ENCODE measurements at regions not wholly inside any gene's neighbourhood (a gene's known extent, or its start where the extent isn't known, plus 50 kb on each side); places are given as distances from the start of the nearest gene placed in this dataset.

DNA sequence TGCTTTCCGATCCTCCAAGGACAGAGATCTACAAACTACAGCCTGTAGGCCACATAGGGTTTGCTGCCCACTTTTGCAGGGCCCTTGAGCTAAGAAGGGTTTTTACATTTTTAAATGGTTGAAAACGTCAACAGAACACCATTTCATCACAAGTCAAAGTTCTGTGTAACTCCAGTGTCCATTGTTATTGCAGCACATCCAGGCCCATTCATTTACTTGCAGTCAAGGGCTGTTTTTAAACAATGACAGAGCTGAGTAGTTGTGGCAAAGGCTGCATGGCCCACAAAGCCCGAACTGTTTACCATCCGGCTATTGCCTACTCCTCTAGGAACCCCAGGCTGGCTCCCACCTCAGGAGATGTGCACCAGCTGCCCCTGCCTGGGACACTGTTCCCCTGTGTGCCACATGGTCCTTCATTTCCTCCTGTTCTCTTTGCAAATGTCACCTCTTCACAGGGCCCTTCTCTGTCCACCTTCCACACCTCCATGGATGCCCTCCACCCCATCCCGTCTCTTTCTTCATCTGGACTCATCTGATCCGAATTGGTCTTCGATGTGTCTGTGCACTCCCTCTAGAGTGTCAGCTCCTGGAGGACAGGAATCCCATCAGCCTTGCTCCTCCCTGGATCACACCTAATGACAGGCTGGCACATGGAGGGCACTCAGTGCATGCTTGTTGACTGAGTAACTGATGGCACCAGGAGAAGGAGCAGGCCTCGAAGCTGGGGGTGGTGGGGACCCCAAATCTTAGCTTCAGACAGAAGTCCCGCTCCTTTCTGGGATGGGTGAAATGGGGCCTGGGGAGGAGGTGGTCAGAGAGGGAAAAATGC lies 69.5 kb upstream of the IQSEC1 start:
- Histone ChIP-seq H3K4me3 (ENCODE audit: insufficient read depth, low read depth, low read length) (no peak overlapping the region), H3K4ac (ENCODE audit: low read depth, low read length) (no peak overlapping the region), H3K9ac (ENCODE audit: low read depth, low read length) (no peak overlapping the region), H3K14ac (replicated peaks; ENCODE audit: low read depth, low read length) (no peak overlapping the region), H3K27me3 (ENCODE audit: control insufficient read depth, insufficient read depth, low read length) (no peaks in the 10 kb centered on the region; the same call in 1 of the 2 replicates), H3K4me1 (ENCODE audit: control insufficient read depth, insufficient read depth, low read length) (no peaks in the 10 kb centered on the region), H3K4me2 (ENCODE audit: low read depth, low read length) (no peak overlapping the region), H4K20me1 (ENCODE audit: insufficient read depth, low read length) (no peaks in the 10 kb centered on the region), H3K9me1 (ENCODE audit: insufficient read depth, low read length) (no peaks in the 10 kb centered on the region), H3K56ac (ENCODE audit: extremely low read depth, insufficient read depth, low read length) (no peak overlapping the region), H3K18ac (ENCODE audit: low read depth, low read length) (no peak overlapping the region), H2BK120ac (ENCODE audit: low read depth, low read length) (no peak overlapping the region), H2AK9ac (replicated peaks; ENCODE audit: low read depth, low read length, poor library complexity) (no peak overlapping the region), H3K79me1 (ENCODE audit: low read depth in 1 of 2, low read length in 2 of 2) (no peaks in the 10 kb centered on the region), H4K5ac (ENCODE audit: low read depth, low read length) (no peak overlapping the region), H2AFZ (replicated peaks; ENCODE audit: low read length, poor library complexity) (no peak overlapping the region), H2BK5ac (ENCODE audit: low read depth, low read length, poor library complexity, severe bottlenecking) (no peak overlapping the region), H3K9me3 (ENCODE audit: control insufficient read depth, insufficient read depth, low read length) (no peaks in the 10 kb centered on the region), H2BK15ac (ENCODE audit: low read depth, low read length) (no peak overlapping the region), H3K36me3 (ENCODE audit: control insufficient read depth, insufficient read depth, low read length) (no peaks in the 10 kb centered on the region), H2BK20ac (ENCODE audit: low read depth, low read length) (no peak overlapping the region), H3K23ac (ENCODE audit: low read depth, low read length) (no peak overlapping the region), H4K91ac (ENCODE audit: insufficient read depth, low read depth, low read length) (no peak overlapping the region), H3K27ac (ENCODE audit: insufficient read depth, low read length) (no peak overlapping the region), H4K8ac (ENCODE audit: low read depth in 2 of 2, low read length in 2 of 2) (no peak overlapping the region), H2AK5ac (ENCODE audit: low read depth, low read length) (no peak overlapping the region)
- POLR2A ChIA-PET (ENCODE audit: unreplicated experiment), result no interaction called here
- CTCF ChIA-PET, result no interaction called here
- WGBS, 2 experiments (ENCODE audit: extremely low coverage in 2 of 2, insufficient read length in 1 of 2), result 50% methylated on average over 2 of the region's 9 CpGs; no CpG with 5 or more reads in 1 of the 2 experiments
- DNase-seq, result no peak
- TF ChIP-seq RAD21 (IDR thresholded peaks at IDR 0.05; ENCODE audit: low read length) (no peak), BHLHE40 (IDR thresholded peaks at IDR 0.05; ENCODE audit: low read depth, low read length) (no peak), FOS (IDR thresholded peaks at IDR 0.05; ENCODE audit: low read depth, low read length) (no peak), POLR2A (IDR thresholded peaks at IDR 0.05; ENCODE audit: low read depth, low read length) (no peak), SMC3 (IDR thresholded peaks at IDR 0.05; ENCODE audit: low read depth, low read length) (no peak), MXI1 (IDR thresholded peaks at IDR 0.05; ENCODE audit: borderline replicate concordance, low read depth, low read length) (no peak), CHD1 (IDR thresholded peaks at IDR 0.05; ENCODE audit: low read depth, low read length) (no peak), NFE2L2 (IDR thresholded peaks at IDR 0.05; ENCODE audit: low read depth, low read length) (no peak), RFX5 (IDR thresholded peaks at IDR 0.05; ENCODE audit: low read depth, low read length) (no peak), CEBPB (IDR thresholded peaks at IDR 0.05; ENCODE audit: low read depth, low read length) (no peak), MAZ (IDR thresholded peaks at IDR 0.05; ENCODE audit: borderline replicate concordance, low read depth, low read length) (no peak), MAFK (IDR thresholded peaks at IDR 0.05; ENCODE audit: low read depth, low read length) (no peak)
- TF ChIP-seq, protein P1, sequence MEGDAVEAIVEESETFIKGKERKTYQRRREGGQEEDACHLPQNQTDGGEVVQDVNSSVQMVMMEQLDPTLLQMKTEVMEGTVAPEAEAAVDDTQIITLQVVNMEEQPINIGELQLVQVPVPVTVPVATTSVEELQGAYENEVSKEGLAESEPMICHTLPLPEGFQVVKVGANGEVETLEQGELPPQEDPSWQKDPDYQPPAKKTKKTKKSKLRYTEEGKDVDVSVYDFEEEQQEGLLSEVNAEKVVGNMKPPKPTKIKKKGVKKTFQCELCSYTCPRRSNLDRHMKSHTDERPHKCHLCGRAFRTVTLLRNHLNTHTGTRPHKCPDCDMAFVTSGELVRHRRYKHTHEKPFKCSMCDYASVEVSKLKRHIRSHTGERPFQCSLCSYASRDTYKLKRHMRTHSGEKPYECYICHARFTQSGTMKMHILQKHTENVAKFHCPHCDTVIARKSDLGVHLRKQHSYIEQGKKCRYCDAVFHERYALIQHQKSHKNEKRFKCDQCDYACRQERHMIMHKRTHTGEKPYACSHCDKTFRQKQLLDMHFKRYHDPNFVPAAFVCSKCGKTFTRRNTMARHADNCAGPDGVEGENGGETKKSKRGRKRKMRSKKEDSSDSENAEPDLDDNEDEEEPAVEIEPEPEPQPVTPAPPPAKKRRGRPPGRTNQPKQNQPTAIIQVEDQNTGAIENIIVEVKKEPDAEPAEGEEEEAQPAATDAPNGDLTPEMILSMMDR (conservative IDR thresholded peaks at IDR 0.05; ENCODE audit: low read depth, low read length), result no peak
- TF ChIP-seq, protein P2, sequence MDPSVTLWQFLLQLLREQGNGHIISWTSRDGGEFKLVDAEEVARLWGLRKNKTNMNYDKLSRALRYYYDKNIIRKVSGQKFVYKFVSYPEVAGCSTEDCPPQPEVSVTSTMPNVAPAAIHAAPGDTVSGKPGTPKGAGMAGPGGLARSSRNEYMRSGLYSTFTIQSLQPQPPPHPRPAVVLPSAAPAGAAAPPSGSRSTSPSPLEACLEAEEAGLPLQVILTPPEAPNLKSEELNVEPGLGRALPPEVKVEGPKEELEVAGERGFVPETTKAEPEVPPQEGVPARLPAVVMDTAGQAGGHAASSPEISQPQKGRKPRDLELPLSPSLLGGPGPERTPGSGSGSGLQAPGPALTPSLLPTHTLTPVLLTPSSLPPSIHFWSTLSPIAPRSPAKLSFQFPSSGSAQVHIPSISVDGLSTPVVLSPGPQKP (IDR thresholded peaks at IDR 0.05; ENCODE audit: borderline replicate concordance, low read depth, low read length), result no peak
- TF ChIP-seq, protein P3, sequence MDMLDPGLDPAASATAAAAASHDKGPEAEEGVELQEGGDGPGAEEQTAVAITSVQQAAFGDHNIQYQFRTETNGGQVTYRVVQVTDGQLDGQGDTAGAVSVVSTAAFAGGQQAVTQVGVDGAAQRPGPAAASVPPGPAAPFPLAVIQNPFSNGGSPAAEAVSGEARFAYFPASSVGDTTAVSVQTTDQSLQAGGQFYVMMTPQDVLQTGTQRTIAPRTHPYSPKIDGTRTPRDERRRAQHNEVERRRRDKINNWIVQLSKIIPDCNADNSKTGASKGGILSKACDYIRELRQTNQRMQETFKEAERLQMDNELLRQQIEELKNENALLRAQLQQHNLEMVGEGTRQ (IDR thresholded peaks at IDR 0.05; ENCODE audit: low read depth, low read length), result no peak
- in situ Hi-C loops (cut with MboI; ENCODE audit: low sequenced_read_pairs), result no loop called here
- dilution Hi-C loops (cut with HindIII; ENCODE audit: low sequenced_read_pairs, unreplicated experiment), result no loop called here
- no TSS peak for BruUV-seq (replicated peaks)
- no peak for ATAC-seq (ENCODE audit: low read depth)
- intact Hi-C loops (cut with micrococcal nuclease), result no loop called here
